GM23338 (cell line): ENCODE measurements at regions not wholly inside any gene's neighbourhood (a gene's known extent, or its start where the extent isn't known, plus 50 kb on each side); places are given as distances from the start of the nearest gene placed in this dataset.

Experiments
- ATAC-seq: fragments of 200-7000 bp; cut with Tn5 transposase; 3 replicates; pipeline ENCODE4 v1.9.1; 2020
- DNase-seq: peaks from one replicate; pipeline ENCODE4 v3.0.0-alpha.2; 2015; ENCODE audit warnings: low spot score
- H2AFZ ChIP-seq: fragments of 200-600 bp; sonication (generic); 2 replicates; pipeline ENCODE4 v1.8.0; 2016; ENCODE audit warnings: antibody characterized with exemption, mild to moderate bottlenecking, moderate library complexity
- H3F3A ChIP-seq: fragments of 200-600 bp; sonication (generic); replicated peaks from 2 replicates; pipeline ENCODE4 v1.8.0; 2017; ENCODE audit warnings: antibody characterized with exemption, mixed run types, low read depth
- H3K27ac ChIP-seq: fragments of 200-600 bp; sonication (generic); 2 replicates; pipeline ENCODE4 v1.6.1; 2016; ENCODE audit warnings: low read depth
- H3K27me3 ChIP-seq: fragments of 200-600 bp; sonication (generic); 2 replicates; pipeline ENCODE4 v1.8.0; 2016; ENCODE audit warnings: mild to moderate bottlenecking, mixed run types, moderate library complexity; ENCODE audit not compliant: insufficient read depth
- H3K36me3 ChIP-seq: fragments of 200-600 bp; sonication (generic); 2 replicates; pipeline ENCODE4 v1.8.0; 2016; ENCODE audit warnings: mild to moderate bottlenecking; ENCODE audit not compliant: insufficient read depth
- H3K4me1 ChIP-seq: fragments of 200-600 bp; sonication (generic); 2 replicates; pipeline ENCODE4 v1.8.0; 2016; ENCODE audit warnings: mild to moderate bottlenecking, moderate library complexity; ENCODE audit not compliant: insufficient read depth
- H3K4me2 ChIP-seq: fragments of 200-600 bp; sonication (generic); 2 replicates; pipeline ENCODE4 v1.7.1; 2017; ENCODE audit warnings: mixed run types
- H3K4me3 ChIP-seq: fragments of 200-600 bp; sonication (generic); 2 replicates; pipeline ENCODE4 v1.6.1; 2016; ENCODE audit warnings: mixed run types
- H3K79me2 ChIP-seq: fragments of 200-600 bp; sonication (generic); replicated peaks from 2 replicates; pipeline ENCODE4 v1.8.0; 2017; ENCODE audit warnings: mild to moderate bottlenecking; ENCODE audit not compliant: insufficient read depth
- H3K9me2 ChIP-seq: fragments of 200-600 bp; sonication (generic); 2 replicates; pipeline ENCODE4 v1.8.0; 2017; ENCODE audit not compliant: insufficient read depth
- H4K20me1 ChIP-seq: fragments of 200-600 bp; sonication (generic); replicated peaks from 2 replicates; pipeline ENCODE4 v1.8.0; 2017; ENCODE audit warnings: mild to moderate bottlenecking; ENCODE audit not compliant: insufficient read depth
- H3K27ac Mint-ChIP-seq: 2 replicates; pipeline ENCODE4 v1.8.0; 2020; ENCODE audit warnings: inconsistent platforms, mild to moderate bottlenecking, moderate library complexity, mixed read lengths
- H3K27me3 Mint-ChIP-seq: 3 replicates; pipeline ENCODE4 v1.8.0; 2022; ENCODE audit warnings: low read depth, mild to moderate bottlenecking, moderate library complexity, mixed read lengths, inconsistent platforms; ENCODE audit not compliant: insufficient read depth, poor library complexity
- H3K36me3 Mint-ChIP-seq: 3 replicates; pipeline ENCODE4 v1.8.0; 2021; ENCODE audit warnings: low read depth, mild to moderate bottlenecking, inconsistent platforms, moderate library complexity, mixed read lengths
- H3K4me1 Mint-ChIP-seq: 3 replicates; pipeline ENCODE4 v1.8.0; 2020; ENCODE audit warnings: mild to moderate bottlenecking, inconsistent platforms, mixed read lengths
- H3K4me3 Mint-ChIP-seq: 3 replicates; pipeline ENCODE4 v1.8.0; 2021; ENCODE audit warnings: moderate library complexity, mild to moderate bottlenecking, inconsistent platforms, mixed read lengths
- H3K9me3 Mint-ChIP-seq: 3 replicates; pipeline ENCODE4 v1.8.0; 2020; ENCODE audit warnings: moderate library complexity, mild to moderate bottlenecking, inconsistent platforms, mixed read lengths
- CREB1 ChIP-seq: fragments of 250-450 bp; sonication (Bioruptor Pico); IDR thresholded peaks from 2 replicates; pipeline ENCODE4 v1.5.0; 2020; ENCODE audit warnings: low read depth, mild to moderate bottlenecking, moderate library complexity
- CTCF ChIP-seq, 2 experiments: fragments of 200-600 bp in 1 of 2; sonication (generic) in 1 of 2; conservative IDR thresholded peaks; 2 replicates each; pipeline versions ENCODE4 v1.5.1 to v1.6.1; 2016 to 2017; ENCODE audit warnings: antibody characterized with exemption in 2 of 2, low read depth in 2 of 2, mild to moderate bottlenecking in 2 of 2, moderate library complexity in 1 of 2
- ETS1 ChIP-seq: IDR thresholded peaks from 2 replicates; pipeline ENCODE4 v1.6.1; 2016; ENCODE audit warnings: antibody characterized with exemption
- EZH2 ChIP-seq: fragments of 200-600 bp; sonication (generic); IDR thresholded peaks from one replicate; pipeline ENCODE4 v1.8.0; 2017; ENCODE audit warnings: antibody characterized with exemption, mild to moderate bottlenecking, low read depth; ENCODE audit not compliant: unreplicated experiment
- NANOG ChIP-seq: IDR thresholded peaks from 2 replicates; pipeline ENCODE4 v1.6.1; 2016; ENCODE audit warnings: antibody characterized with exemption, borderline replicate concordance
- REST ChIP-seq: IDR thresholded peaks from one replicate; pipeline ENCODE4 v1.6.1; 2018; ENCODE audit warnings: antibody characterized with exemption; ENCODE audit not compliant: unreplicated experiment
- STAT1 ChIP-seq: IDR thresholded peaks from one replicate; pipeline ENCODE4 v1.6.1; 2016; ENCODE audit warnings: antibody characterized with exemption; ENCODE audit not compliant: unreplicated experiment
- ZNF114 ChIP-seq: fragments of 250-450 bp; sonication (Bioruptor Pico); IDR thresholded peaks from 2 replicates; pipeline ENCODE4 v1.5.0; 2020; ENCODE audit warnings: mild to moderate bottlenecking, moderate library complexity
- ZNF331 ChIP-seq: fragments of 250-450 bp; sonication (Bioruptor Pico); IDR thresholded peaks from 2 replicates; pipeline ENCODE4 v1.5.0; 2020; ENCODE audit warnings: low read depth, mild to moderate bottlenecking, moderate library complexity
- ZNF462 ChIP-seq: fragments of 250-450 bp; sonication (Bioruptor Pico); IDR thresholded peaks from 2 replicates; pipeline ENCODE4 v1.5.0; 2020; ENCODE audit warnings: mild to moderate bottlenecking, moderate library complexity

- TF ChIP-seq CTCF (conservative IDR thresholded peaks at IDR 0.05; ENCODE audit: low read depth in 2 of 2) = no peak
These were observed 665.5 kb downstream of the GATA3 start (continued) for GRCh38 chr10:8719971-8720370.

GRCh38 chr10:8721650-8722049, 667.2 kb downstream of the GATA3 start:
- TF ChIP-seq ZNF114 (CRISPR knock-in tag) (no peak), ZNF331 (no peak), CTCF (conservative IDR thresholded peaks at IDR 0.05; ENCODE audit: low read depth in 2 of 2) (no peak), ETS1 (no peak), REST (no peak), STAT1 (no peak), NANOG (no peak), EZH2 (no peak), ZNF462 (CRISPR knock-in tag) (no peak), CREB1 (CRISPR knock-in tag) (no peak)
- Histone ChIP-seq H3K4me3 (no peak overlapping the region), H3K79me2 (no peaks in the 10 kb centered on the region), H3K27ac (no peak overlapping the region), H3F3A (no peaks in the 10 kb centered on the region), H3K4me1 (no peaks in the 10 kb centered on the region), H2AFZ (no peak overlapping the region), H3K9me2 (no peaks in the 10 kb centered on the region), H3K4me2 (no peak overlapping the region), H3K36me3 (no peaks in the 10 kb centered on the region), H3K27me3 (no peaks in the 10 kb centered on the region), H4K20me1 (no peaks in the 10 kb centered on the region)
- no peak overlapping the region for H3K27ac Mint-ChIP-seq
- H3K36me3 Mint-ChIP-seq = no peaks in the 10 kb centered on the region; the same call in 2 of the 3 replicates
- DNase-seq = no peak
- no peak for ATAC-seq
- H3K27me3 Mint-ChIP-seq = no peaks in the 10 kb centered on the region
- H3K9me3 Mint-ChIP-seq = peaks cover 6% of the 10 kb centered on the region; the same call in 2 of the 3 replicates
- no peak overlapping the region for H3K4me3 Mint-ChIP-seq
- H3K4me1 Mint-ChIP-seq = peaks cover 2% of the 10 kb centered on the region; the same call in 2 of the 3 replicates
